ENCODE measurements at regions not wholly inside any gene's neighbourhood (a gene's known extent, or its start where the extent isn't known, plus 50 kb on each side); places are given as distances from the start of the nearest gene placed in this dataset.
A peak's percentile ranks its signal among the peaks of the same experiment; 100 is the strongest.
"Not testable (repeated sequence)": the region's sequence is repeated elsewhere in the genome, so short reads cannot be mapped to it uniquely, and the experiment has no call there.

DNA sequence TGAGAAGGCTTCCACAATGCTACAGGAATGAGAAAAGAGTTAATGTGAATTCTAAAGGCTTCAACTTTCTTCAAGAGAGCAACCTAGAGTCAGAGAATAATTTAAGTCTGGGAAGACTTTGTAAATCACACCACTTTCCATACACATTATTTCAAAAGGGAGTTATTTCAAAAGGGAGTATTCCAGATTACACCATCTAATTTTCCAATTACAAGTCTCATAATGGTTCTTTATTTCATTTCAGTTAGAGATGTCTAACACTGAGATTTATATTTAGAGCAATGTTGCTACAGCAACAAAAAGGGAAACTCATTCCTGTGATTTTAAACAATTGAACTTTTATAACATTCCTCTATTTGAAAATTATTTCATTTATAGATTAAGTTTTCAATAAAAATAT is 98.8 kb upstream of the DST start:
- H3K4me1 ChIP-seq (ENCODE audit: insufficient read depth, low read length), result peaks cover 46% of the 10 kb centered on the region
- no peaks in the 10 kb centered on the region for H3K27me3 ChIP-seq (ENCODE audit: insufficient read depth, low read length)
- H3K9me3 ChIP-seq (ENCODE audit: insufficient read depth, low read depth, low read length), result no peaks in the 10 kb centered on the region
- H3K36me3 ChIP-seq (ENCODE audit: insufficient read depth, low read length), result no peaks in the 10 kb centered on the region
- H3K9ac ChIP-seq (ENCODE audit: low read depth, low read length), result no peak overlapping the region
- H3K4me3 ChIP-seq (ENCODE audit: low read length), result no peak overlapping the region
- peak overlapping the region; percentile 27; the same call in 1 of the 2 replicates for H3K27ac ChIP-seq (ENCODE audit: low read depth, low read length)

DNA sequence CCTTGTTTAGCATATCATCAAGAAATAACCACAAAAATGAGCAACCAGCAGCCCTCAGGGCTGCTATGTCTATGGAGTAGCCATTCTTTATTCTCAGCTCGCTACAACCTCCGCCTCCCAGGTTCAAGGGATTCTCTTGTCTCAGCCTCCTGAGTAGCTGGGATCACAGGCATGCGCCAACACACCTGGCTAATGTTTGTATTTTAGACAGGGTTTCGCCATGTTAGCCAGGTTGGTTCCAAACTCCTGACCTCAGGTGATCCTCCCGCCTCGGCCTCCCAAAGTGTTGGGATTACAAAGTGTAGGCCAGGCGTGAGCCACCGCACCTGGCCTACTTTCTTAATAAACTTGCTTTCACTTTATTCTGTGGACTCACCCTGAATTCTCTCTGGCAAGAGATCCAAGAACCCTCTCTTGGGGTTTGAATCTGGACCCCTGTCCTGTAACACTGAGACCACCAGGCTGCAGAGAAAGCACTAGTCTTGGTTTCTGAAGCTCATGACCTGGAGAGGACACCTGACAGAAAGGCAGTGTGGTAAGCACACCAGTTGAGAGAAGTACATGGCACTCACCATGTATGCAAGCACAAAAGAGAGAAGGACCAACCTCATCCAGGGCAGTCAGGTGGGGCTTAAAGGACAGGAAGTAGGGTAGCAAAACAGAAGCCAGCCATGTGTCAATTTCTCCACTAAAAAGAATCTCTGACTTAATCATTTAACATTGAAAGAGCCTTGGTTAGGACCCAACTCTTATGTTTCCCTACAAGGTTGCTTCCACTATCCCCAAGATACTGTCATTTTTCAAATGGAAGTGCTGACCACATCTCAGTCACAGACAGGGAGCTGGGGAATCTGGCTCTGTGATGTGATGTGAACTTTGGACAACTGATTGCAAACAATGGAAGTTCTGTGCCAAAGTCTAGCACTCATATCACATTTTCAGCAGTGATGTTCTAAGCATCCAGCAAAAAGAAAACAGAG is 97.4 kb upstream of the DST start:
- H3K36me3 ChIP-seq (ENCODE audit: insufficient read depth, low read length), result no peaks in the 10 kb centered on the region

DNA sequence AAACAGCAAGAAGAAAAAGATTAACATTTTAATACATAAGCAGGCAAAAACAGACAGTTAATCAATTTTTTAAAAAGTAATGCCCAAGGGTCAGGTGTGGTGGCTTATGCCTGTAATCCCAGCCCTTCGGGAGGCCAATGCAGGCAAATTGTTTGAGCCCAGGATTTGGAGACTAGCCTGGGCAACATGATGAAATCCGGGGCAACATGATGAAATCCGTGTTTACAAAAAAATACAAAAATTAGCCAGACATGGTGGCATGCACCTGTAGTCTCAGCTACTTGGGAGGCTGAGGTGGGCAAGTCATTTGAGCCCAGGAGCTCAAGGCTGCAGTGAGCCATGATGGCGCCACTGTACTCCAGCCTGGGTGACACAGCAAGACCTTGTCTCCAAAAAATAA is 94.1 kb upstream of the DST start:
- peaks cover 10% of the 10 kb centered on the region for H3K4me1 ChIP-seq (ENCODE audit: insufficient read depth, low read length)
- H3K36me3 ChIP-seq (ENCODE audit: insufficient read depth, low read length), result 0 out of 2 replicates have a peak, but pooled peaks cover 3% of the 10 kb centered on the region
- no peak overlapping the region for H3K9ac ChIP-seq (ENCODE audit: low read depth, low read length)
- WGBS, result 94% methylated on average over 4 of the region's 4 CpGs
- H3K27me3 ChIP-seq (ENCODE audit: insufficient read depth, low read length), result no peaks in the 10 kb centered on the region
- no peaks in the 10 kb centered on the region for H3K9me3 ChIP-seq (ENCODE audit: insufficient read depth, low read depth, low read length)
- H3K4me3 ChIP-seq (ENCODE audit: low read length), result no peak overlapping the region
- no peak overlapping the region for H3K27ac ChIP-seq (ENCODE audit: low read depth, low read length)

More for the DNA sequence above, 97.4 kb upstream of the DST start:
- H3K27me3 ChIP-seq (ENCODE audit: insufficient read depth, low read length), result no peaks in the 10 kb centered on the region
- no peaks in the 10 kb centered on the region for H3K9me3 ChIP-seq (ENCODE audit: insufficient read depth, low read depth, low read length)
- peaks cover 40% of the 10 kb centered on the region for H3K4me1 ChIP-seq (ENCODE audit: insufficient read depth, low read length)
- H3K27ac ChIP-seq (ENCODE audit: low read depth, low read length), result no peak overlapping the region
- H3K4me3 ChIP-seq (ENCODE audit: low read length), result no peak overlapping the region
- WGBS, result 95% methylated on average over 8 of the region's 8 CpGs
- H3K9ac ChIP-seq (ENCODE audit: low read depth, low read length), result no peak overlapping the region

DNA sequence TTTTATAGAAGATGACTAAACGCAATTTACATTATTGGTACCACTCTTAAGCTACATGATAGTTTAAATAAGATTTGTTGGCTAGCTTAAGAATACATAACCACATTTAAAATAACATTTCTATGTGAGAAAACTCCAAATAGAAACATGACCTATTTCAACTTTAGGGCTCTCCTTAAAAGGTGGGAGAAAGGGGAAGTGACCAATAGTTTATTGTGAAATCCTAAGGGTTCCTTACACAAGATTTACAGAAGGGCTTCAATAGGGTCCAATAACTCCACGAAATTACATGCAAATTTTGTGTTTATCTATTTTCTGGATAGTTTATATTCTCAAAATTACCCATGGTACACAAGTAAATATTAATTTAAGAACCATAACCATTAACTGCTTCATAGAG is 91.6 kb upstream of the DST start:
- H3K9me3 ChIP-seq (ENCODE audit: insufficient read depth, low read depth, low read length), result no peaks in the 10 kb centered on the region
- no peaks in the 10 kb centered on the region for H3K27me3 ChIP-seq (ENCODE audit: insufficient read depth, low read length)
- no peak overlapping the region for H3K9ac ChIP-seq (ENCODE audit: low read depth, low read length)
- H3K4me3 ChIP-seq (ENCODE audit: low read length), result no peak overlapping the region
- H3K36me3 ChIP-seq (ENCODE audit: insufficient read depth, low read length), result 0 out of 2 replicates have a peak, but pooled peaks cover 3% of the 10 kb centered on the region
- H3K4me1 ChIP-seq (ENCODE audit: insufficient read depth, low read length), result no peaks in the 10 kb centered on the region; the same call in 1 of the 2 replicates
- 100% methylated on average over 1 of the region's 2 CpGs for WGBS
- no peak overlapping the region for H3K27ac ChIP-seq (ENCODE audit: low read depth, low read length)

DNA sequence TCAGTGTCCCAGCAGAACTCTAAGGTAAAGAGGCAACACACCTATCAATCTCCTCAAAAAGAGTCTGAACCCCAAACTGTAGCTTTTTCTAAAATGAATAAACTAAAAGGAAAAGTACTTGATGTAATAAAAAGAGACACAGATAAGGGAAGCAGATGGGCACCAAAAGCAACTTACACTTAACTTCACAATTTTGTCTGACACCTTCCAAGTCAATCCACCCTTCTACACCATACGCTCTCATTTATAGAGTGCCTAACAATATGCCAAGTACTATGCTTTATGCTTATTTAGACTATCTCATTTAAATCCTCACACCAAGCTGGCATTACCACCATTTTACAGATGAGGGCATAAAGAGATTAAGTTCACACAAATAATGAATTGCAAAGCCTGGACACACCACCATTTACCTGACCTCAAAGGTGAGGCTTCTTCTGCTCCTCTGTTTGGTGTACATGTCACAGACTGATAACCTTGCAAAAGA is 90.6 kb upstream of the DST start:
- Histone ChIP-seq H3K9me3 (ENCODE audit: insufficient read depth, low read depth, low read length) (no peaks in the 10 kb centered on the region), H3K36me3 (ENCODE audit: insufficient read depth, low read length) (0 out of 2 replicates have a peak, but pooled peaks cover 3% of the 10 kb centered on the region)

DNA sequence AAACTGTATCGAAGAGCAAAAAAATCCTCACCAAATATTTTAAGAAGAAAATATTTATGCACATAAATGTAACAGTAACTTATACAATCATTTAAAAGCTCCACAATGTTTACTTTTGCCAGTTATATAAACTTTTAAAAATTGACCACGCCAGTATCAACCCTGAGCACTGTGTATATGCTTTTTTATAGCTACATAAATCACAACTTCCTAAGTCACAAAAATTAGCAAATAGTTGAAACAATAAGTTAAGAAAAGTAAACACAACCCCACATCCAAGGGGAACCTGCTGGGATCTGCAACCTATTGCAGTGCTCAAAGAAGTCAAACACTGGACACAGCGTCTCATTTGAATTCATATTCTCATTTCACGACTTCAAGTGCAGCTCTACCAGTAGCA is 89.8 kb upstream of the DST start:
- Histone ChIP-seq H3K36me3 (ENCODE audit: insufficient read depth, low read length) (0 out of 2 replicates have a peak, but pooled peaks cover 3% of the 10 kb centered on the region), H3K27me3 (ENCODE audit: insufficient read depth, low read length) (no peaks in the 10 kb centered on the region), H3K4me3 (ENCODE audit: low read length) (no peak overlapping the region), H3K27ac (ENCODE audit: low read depth, low read length) (no peak overlapping the region), H3K9ac (ENCODE audit: low read depth, low read length) (no peak overlapping the region), H3K9me3 (ENCODE audit: insufficient read depth, low read depth, low read length) (no peaks in the 10 kb centered on the region), H3K4me1 (ENCODE audit: insufficient read depth, low read length) (peaks cover 12% of the 10 kb centered on the region)
- 97% methylated on average over 4 of the region's 4 CpGs for WGBS

More for the DNA sequence above, 90.6 kb upstream of the DST start:
- no peak overlapping the region for H3K4me3 ChIP-seq (ENCODE audit: low read length)
- H3K27ac ChIP-seq (ENCODE audit: low read depth, low read length), result no peak overlapping the region
- no peak overlapping the region for H3K9ac ChIP-seq (ENCODE audit: low read depth, low read length)
- WGBS, result 97% methylated on average over 1 of the region's 1 CpG
- H3K27me3 ChIP-seq (ENCODE audit: insufficient read depth, low read length), result no peaks in the 10 kb centered on the region
- peaks cover 5% of the 10 kb centered on the region; the same call in 1 of the 2 replicates for H3K4me1 ChIP-seq (ENCODE audit: insufficient read depth, low read length)

DNA sequence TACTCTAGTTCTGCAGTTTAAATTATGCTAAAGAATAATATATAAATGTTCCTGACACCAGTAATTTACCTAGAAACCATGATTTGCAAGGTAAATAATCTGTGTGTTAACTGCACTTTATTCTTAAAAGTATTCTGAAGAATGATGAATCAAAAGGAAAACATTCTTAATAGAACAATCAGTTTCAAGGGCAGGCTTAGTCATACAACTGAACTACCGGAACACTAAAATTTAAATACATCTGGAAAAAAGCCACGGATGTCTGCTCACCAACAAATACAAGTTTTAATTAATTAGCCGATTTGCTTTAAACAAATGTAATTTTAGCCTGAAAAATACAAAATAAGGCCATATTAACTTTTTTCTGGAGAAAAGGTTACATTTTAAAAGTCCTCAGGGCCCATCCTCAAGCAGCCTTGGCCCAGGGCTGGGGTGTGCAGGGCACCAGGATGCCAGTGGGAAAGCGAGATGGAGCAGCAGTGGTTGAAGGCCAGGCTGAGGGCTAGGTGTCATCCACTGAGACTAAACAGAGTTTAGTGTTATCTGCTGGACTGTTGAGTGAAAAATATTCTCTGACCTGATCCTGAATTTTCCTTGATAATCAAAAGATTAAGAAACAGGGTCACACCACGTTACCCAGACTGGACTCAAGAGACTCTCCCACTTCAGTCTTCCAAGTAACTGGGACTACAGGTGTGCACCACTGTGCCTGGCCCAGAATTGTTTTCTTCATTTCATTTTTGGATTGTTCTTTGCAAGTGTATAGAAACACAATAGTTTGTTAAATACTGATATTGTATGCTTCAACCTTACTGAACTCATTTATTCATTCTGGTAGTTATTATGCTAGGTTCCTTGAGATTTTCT is 88.2 kb upstream of the DST start:
- peaks cover 27% of the 10 kb centered on the region for H3K4me1 ChIP-seq (ENCODE audit: insufficient read depth, low read length)
- no peak overlapping the region for H3K4me3 ChIP-seq (ENCODE audit: low read length)
- WGBS, result 94% methylated on average over 5 of the region's 5 CpGs

DNA sequence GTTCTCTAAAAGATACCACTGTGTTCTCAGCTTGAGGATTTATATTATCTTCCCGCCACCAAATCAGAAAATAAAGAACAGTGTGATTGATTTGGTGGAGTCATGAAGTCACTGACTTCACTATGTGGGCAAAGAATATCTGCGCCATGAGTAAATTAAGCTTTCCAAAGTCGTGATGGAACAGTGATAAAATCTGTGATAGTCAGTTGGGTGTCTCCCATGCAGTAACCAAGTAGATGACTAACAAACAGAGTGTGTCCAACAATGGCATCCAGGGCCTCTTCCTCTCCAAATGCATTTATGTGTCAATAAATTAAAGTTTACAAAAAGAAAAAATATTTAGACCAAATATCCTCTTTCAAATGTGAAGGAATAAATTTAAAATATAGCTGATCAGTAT is 87.0 kb upstream of the DST start:
- no peaks in the 10 kb centered on the region for H3K9me3 ChIP-seq (ENCODE audit: insufficient read depth, low read depth, low read length)
- peaks cover 38% of the 10 kb centered on the region for H3K4me1 ChIP-seq (ENCODE audit: insufficient read depth, low read length)
- WGBS, result 95% methylated on average over 3 of the region's 3 CpGs
- H3K36me3 ChIP-seq (ENCODE audit: insufficient read depth, low read length), result 0 out of 2 replicates have a peak, but pooled peaks cover 3% of the 10 kb centered on the region
- H3K4me3 ChIP-seq (ENCODE audit: low read length), result no peak overlapping the region
- H3K27ac ChIP-seq (ENCODE audit: low read depth, low read length), result no peak overlapping the region
- H3K27me3 ChIP-seq (ENCODE audit: insufficient read depth, low read length), result no peaks in the 10 kb centered on the region
- H3K9ac ChIP-seq (ENCODE audit: low read depth, low read length), result no peak overlapping the region

More for the DNA sequence above, 88.2 kb upstream of the DST start:
- 0 out of 2 replicates have a peak, but pooled peaks cover 3% of the 10 kb centered on the region for H3K36me3 ChIP-seq (ENCODE audit: insufficient read depth, low read length)
- no peaks in the 10 kb centered on the region for H3K27me3 ChIP-seq (ENCODE audit: insufficient read depth, low read length)
- H3K9me3 ChIP-seq (ENCODE audit: insufficient read depth, low read depth, low read length), result no peaks in the 10 kb centered on the region
- H3K27ac ChIP-seq (ENCODE audit: low read depth, low read length), result no peak overlapping the region
- H3K9ac ChIP-seq (ENCODE audit: low read depth, low read length), result no peak overlapping the region

DNA sequence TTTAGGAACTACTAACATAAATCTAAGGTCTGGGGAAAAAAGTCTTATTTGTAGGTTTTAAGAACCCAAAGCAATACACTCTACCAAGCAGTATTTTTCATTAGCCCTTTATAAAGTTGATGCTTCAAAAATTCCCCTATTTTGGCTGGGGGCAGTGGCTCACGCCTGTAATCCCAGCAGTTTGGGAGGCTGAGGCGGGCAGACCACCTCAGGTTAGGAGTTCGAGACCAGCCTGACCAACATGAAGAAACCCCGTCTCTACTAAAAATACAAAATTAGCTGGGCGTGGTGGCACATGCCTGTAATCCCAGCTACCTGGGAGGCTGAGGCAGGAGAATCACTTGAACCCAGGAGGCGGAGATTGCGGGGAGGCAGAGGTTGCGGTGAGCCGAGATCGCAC is 86.5 kb upstream of the DST start:
- not testable (repeated sequence) for H3K36me3 ChIP-seq (ENCODE audit: insufficient read depth, low read length); H3K9me3 ChIP-seq (ENCODE audit: insufficient read depth, low read depth, low read length); H3K27me3 ChIP-seq (ENCODE audit: insufficient read depth, low read length); H3K27ac ChIP-seq (ENCODE audit: low read depth, low read length); H3K4me3 ChIP-seq (ENCODE audit: low read length); H3K9ac ChIP-seq (ENCODE audit: low read depth, low read length)
- 97% methylated on average over 10 of the region's 10 CpGs for WGBS
- peaks cover 44% of the 10 kb centered on the region for H3K4me1 ChIP-seq (ENCODE audit: insufficient read depth, low read length)

DNA sequence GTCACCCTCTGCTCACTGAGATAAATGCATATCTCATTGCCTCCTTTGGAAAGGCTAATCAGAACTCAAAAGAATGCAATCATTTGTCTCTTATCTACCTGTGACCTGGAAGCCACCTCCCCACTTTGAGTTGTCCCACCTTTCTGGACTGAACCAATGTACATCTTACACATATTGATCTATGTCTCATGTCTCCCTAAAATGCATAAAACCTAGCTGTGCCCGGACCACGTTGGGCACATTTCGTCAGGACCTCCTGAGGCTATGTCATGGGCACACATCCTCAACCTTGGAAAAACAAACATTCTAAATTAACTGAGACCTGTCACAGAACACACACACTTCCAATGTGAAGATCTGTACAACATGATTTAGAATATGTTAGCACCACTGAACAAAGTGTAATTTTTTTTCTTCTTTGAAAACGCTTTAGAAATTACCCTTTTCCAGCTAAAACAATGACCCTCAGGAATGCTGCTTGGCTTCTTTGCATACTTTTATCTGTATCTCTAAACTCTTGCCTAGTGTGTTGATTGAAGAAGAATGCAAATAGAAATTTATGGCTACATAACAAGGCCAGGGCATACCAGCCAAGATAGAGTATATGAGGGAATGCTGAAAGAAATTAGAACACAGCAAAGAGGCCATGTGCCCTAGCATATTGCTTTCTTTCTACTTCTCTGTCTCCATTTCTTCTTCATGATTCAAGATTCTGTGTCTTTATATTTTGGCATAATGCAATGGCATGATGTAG is 84.6 kb upstream of the DST start:
- Histone ChIP-seq H3K27ac (ENCODE audit: low read depth, low read length) (peak overlapping the region; percentile 11; the same call in 1 of the 2 replicates), H3K4me1 (ENCODE audit: insufficient read depth, low read length) (peaks cover 44% of the 10 kb centered on the region), H3K9ac (ENCODE audit: low read depth, low read length) (no peak overlapping the region), H3K36me3 (ENCODE audit: insufficient read depth, low read length) (no peaks in the 10 kb centered on the region), H3K4me3 (ENCODE audit: low read length) (no peak overlapping the region), H3K27me3 (ENCODE audit: insufficient read depth, low read length) (no peaks in the 10 kb centered on the region), H3K9me3 (ENCODE audit: insufficient read depth, low read depth, low read length) (no peaks in the 10 kb centered on the region)
- WGBS, result 69% methylated on average over 4 of the region's 4 CpGs
